IMR-90 (cell line): ENCODE measurements at regions not wholly inside any gene's neighbourhood (a gene's known extent, or its start where the extent isn't known, plus 50 kb on each side); places are given as distances from the start of the nearest gene placed in this dataset.

Experiments
- BHLHE40 ChIP-seq: fragments of 150-350 bp; IDR thresholded peaks from 2 replicates; pipeline ENCODE4 v1.6.1; 2016; ENCODE audit warnings: mild to moderate bottlenecking, low read depth, low read length
- CEBPB ChIP-seq: IDR thresholded peaks from 2 replicates; pipeline ENCODE4 v1.6.1; 2012; ENCODE audit warnings: low read depth, low read length, improper control_type of control experiment
- CTCF ChIP-seq: conservative IDR thresholded peaks from 2 replicates; pipeline ENCODE4 v1.5.1; 2012; ENCODE audit warnings: mild to moderate bottlenecking, low read depth, low read length, improper control_type of control experiment
- ELK1 ChIP-seq: fragments of 150-350 bp; IDR thresholded peaks from 2 replicates; pipeline ENCODE4 v1.6.1; 2016; ENCODE audit warnings: low read depth, mild to moderate bottlenecking, low read length, moderate library complexity, borderline replicate concordance
- MAFK ChIP-seq: IDR thresholded peaks from 2 replicates; pipeline ENCODE4 v1.6.1; 2012; ENCODE audit warnings: low read depth, low read length, improper control_type of control experiment
- POLR2A ChIP-seq: IDR thresholded peaks from 2 replicates; pipeline ENCODE4 v1.6.1; 2012; ENCODE audit warnings: mild to moderate bottlenecking, low read depth, low read length
- RAD21 ChIP-seq: IDR thresholded peaks from 2 replicates; pipeline ENCODE4 v1.6.1; 2012; ENCODE audit warnings: low read length, improper control_type of control experiment
- RFX5 ChIP-seq: IDR thresholded peaks from 2 replicates; pipeline ENCODE4 v1.8.0; 2012; ENCODE audit warnings: low read depth, mild to moderate bottlenecking, low read length, moderate library complexity
- SMC3 ChIP-seq: fragments of 150-350 bp; IDR thresholded peaks from 2 replicates; pipeline ENCODE4 v1.6.1; 2016; ENCODE audit warnings: low read depth, mild to moderate bottlenecking, antibody characterized with exemption, low read length, moderate library complexity
- USF2 ChIP-seq: fragments of 150-350 bp; IDR thresholded peaks from 2 replicates; pipeline ENCODE4 v1.6.1; 2017; ENCODE audit warnings: mild to moderate bottlenecking, antibody characterized with exemption, low read length, low read depth

GRCh38 chr4:148740701-148741100 lies 298.5 kb upstream of the NR3C2 start:
- TF ChIP-seq CTCF = no peak
- no peak for TF ChIP-seq SMC3
- no peak for TF ChIP-seq POLR2A
- no peak for TF ChIP-seq MAFK
- no peak for TF ChIP-seq CEBPB
- TF ChIP-seq USF2 = no peak
- no peak for TF ChIP-seq RAD21
- no peak for TF ChIP-seq ELK1
- TF ChIP-seq BHLHE40 = no peak
- TF ChIP-seq RFX5 = no peak
